ENCODE measurements at regions not wholly inside any gene's neighbourhood (a gene's known extent, or its start where the extent isn't known, plus 50 kb on each side); places are given as distances from the start of the nearest gene placed in this dataset.

DNA sequence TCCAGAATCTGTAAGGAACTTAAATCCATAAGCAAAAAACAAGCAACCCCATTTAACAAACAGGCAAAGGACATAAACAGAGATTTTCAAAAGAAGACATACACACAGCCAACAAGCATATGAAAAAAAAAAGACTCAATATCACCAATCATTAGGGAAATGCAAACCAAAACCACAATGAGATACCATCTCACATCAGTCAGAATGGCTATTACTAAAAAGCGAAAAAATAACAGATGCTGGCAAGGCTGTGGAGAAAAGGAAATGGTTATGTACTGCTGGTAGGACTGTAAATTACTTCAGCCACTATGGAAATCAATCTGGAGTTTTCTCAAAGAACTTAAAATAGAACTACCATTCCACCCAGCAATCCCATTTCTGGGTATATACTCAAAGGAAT, 156.8 kb upstream of the RADX start:
- H3K9me2 ChIP-seq (replicated peaks; ENCODE audit: low read length) = no peaks in the 10 kb centered on the region
- POLR2A ChIA-PET (ENCODE audit: unreplicated experiment) = no interaction called here
- H3F3A ChIP-seq (ENCODE audit: low read length, unreplicated experiment) = no peaks in the 10 kb centered on the region
- H3K4me1 ChIP-seq (ENCODE audit: insufficient read depth, low read length) = no peaks in the 10 kb centered on the region
- H3K4me3 ChIP-seq (ENCODE audit: low read length) = no peak overlapping the region
- no peak for ATAC-seq
- no peaks in the 10 kb centered on the region for H4K20me1 ChIP-seq (ENCODE audit: low read length)
- intact Hi-C loops (cut with micrococcal nuclease) = no loop called here
- no peaks in the 10 kb centered on the region for H3K9me3 ChIP-seq (ENCODE audit: low read length)
- no peaks in the 10 kb centered on the region for H3K27me3 ChIP-seq (ENCODE audit: low read length)
- H3K27ac ChIP-seq (ENCODE audit: low read length) = no peak overlapping the region
- BruUV-seq (replicated peaks) = no TSS peak
- DNase-seq = no peak
- no peak overlapping the region for H2AFZ ChIP-seq (ENCODE audit: low read length)
- CTCF ChIA-PET = no interaction called here
- H3K4me2 ChIP-seq (ENCODE audit: low read length) = no peak overlapping the region
- no peaks in the 10 kb centered on the region for H3K79me2 ChIP-seq (ENCODE audit: low read length)
- no peaks in the 10 kb centered on the region for H3K36me3 ChIP-seq (ENCODE audit: low read depth, low read length)
- TF ChIP-seq EZH2phosphoT487 (IDR thresholded peaks at IDR 0.05; ENCODE audit: borderline replicate concordance, low read length) (no peak), EZH2 (IDR thresholded peaks at IDR 0.05; ENCODE audit: low read length, unreplicated experiment) (no peak)
- TF ChIP-seq, protein P1, sequence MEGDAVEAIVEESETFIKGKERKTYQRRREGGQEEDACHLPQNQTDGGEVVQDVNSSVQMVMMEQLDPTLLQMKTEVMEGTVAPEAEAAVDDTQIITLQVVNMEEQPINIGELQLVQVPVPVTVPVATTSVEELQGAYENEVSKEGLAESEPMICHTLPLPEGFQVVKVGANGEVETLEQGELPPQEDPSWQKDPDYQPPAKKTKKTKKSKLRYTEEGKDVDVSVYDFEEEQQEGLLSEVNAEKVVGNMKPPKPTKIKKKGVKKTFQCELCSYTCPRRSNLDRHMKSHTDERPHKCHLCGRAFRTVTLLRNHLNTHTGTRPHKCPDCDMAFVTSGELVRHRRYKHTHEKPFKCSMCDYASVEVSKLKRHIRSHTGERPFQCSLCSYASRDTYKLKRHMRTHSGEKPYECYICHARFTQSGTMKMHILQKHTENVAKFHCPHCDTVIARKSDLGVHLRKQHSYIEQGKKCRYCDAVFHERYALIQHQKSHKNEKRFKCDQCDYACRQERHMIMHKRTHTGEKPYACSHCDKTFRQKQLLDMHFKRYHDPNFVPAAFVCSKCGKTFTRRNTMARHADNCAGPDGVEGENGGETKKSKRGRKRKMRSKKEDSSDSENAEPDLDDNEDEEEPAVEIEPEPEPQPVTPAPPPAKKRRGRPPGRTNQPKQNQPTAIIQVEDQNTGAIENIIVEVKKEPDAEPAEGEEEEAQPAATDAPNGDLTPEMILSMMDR (conservative IDR thresholded peaks at IDR 0.05; ENCODE audit: low read depth, low read length) = no peak
- no peak overlapping the region for H3K9ac ChIP-seq (ENCODE audit: low read length)

DNA sequence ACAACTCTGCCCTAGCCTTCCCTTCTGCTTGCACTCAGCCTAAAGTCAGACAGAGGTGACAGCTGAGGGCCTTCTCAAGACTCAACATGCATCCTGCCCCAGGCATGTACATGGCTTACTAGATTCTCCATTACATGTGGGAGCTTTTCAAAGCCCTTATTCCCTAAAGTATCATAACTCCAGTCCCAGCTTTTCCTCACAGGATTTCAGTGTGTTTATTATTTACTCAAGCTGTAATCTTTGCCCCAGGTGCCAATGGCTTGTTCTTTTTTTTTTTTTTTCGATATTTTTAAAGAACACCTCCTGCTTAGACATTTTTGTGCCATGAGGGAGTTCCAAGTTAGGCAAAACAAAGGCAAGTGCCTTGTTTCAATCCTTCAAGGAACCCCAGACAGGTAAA, 154.0 kb upstream of the RADX start:
- DNase-seq = no peak
- no peak overlapping the region for H3K4me2 ChIP-seq (ENCODE audit: low read length)
- no peaks in the 10 kb centered on the region for H3K79me2 ChIP-seq (ENCODE audit: low read length)
- H4K20me1 ChIP-seq (ENCODE audit: low read length) = no peaks in the 10 kb centered on the region
- no TSS peak for BruUV-seq (replicated peaks)
- no peak overlapping the region for H2AFZ ChIP-seq (ENCODE audit: low read length)
- ATAC-seq = no peak
- H3F3A ChIP-seq (ENCODE audit: low read length, unreplicated experiment) = no peaks in the 10 kb centered on the region
- intact Hi-C loops (cut with micrococcal nuclease) = no loop called here
- H3K4me3 ChIP-seq (ENCODE audit: low read length) = no peak overlapping the region
- H3K9ac ChIP-seq (ENCODE audit: low read length) = no peak overlapping the region
- H3K4me1 ChIP-seq (ENCODE audit: insufficient read depth, low read length) = no peaks in the 10 kb centered on the region
- no peaks in the 10 kb centered on the region for H3K9me3 ChIP-seq (ENCODE audit: low read length)
- CTCF ChIA-PET = no interaction called here
- H3K9me2 ChIP-seq (replicated peaks; ENCODE audit: low read length) = no peaks in the 10 kb centered on the region
- no peaks in the 10 kb centered on the region for H3K36me3 ChIP-seq (ENCODE audit: low read depth, low read length)
- TF ChIP-seq, protein P1 (conservative IDR thresholded peaks at IDR 0.05; ENCODE audit: low read depth, low read length) = no peak
- TF ChIP-seq EZH2 (IDR thresholded peaks at IDR 0.05; ENCODE audit: low read length, unreplicated experiment) = no peak
- TF ChIP-seq EZH2phosphoT487 (IDR thresholded peaks at IDR 0.05; ENCODE audit: borderline replicate concordance, low read length) = no peak
- H3K27ac ChIP-seq (ENCODE audit: low read length) = no peak overlapping the region
- POLR2A ChIA-PET (ENCODE audit: unreplicated experiment) = no interaction called here
- no peaks in the 10 kb centered on the region for H3K27me3 ChIP-seq (ENCODE audit: low read length)

DNA sequence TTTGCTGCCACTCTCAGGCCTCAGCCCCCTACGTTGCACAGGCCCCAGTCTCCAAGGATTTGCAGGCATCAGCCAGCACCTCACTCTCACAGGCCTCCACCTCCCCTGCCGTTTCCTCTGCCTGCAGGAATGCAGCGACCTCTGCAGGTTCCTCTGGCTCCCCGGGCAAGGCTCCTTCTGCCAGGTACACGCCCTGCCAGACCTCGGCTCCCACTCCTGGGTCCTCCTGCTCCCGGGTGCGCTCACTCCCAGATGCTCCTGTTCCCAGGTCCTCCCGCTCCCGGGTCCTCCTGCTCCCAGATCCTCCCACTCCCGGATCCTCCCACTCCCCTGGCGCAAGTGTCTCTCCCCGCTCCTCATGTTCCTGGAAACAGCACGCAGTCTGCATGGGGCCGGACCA, 144.4 kb upstream of the RADX start:
- BruUV-seq (replicated peaks) = no TSS peak
- no peaks in the 10 kb centered on the region for H4K20me1 ChIP-seq (ENCODE audit: low read length)
- H3K4me2 ChIP-seq (ENCODE audit: low read length) = no peak overlapping the region
- no peak overlapping the region for H3K4me3 ChIP-seq (ENCODE audit: low read length)
- CTCF ChIA-PET = no interaction called here
- no peaks in the 10 kb centered on the region for H3K27me3 ChIP-seq (ENCODE audit: low read length)
- no peak overlapping the region for H2AFZ ChIP-seq (ENCODE audit: low read length)
- no peaks in the 10 kb centered on the region for H3K36me3 ChIP-seq (ENCODE audit: low read depth, low read length)
- no peak overlapping the region for H3K27ac ChIP-seq (ENCODE audit: low read length)
- H3K9ac ChIP-seq (ENCODE audit: low read length) = no peak overlapping the region
- TF ChIP-seq EZH2phosphoT487 (IDR thresholded peaks at IDR 0.05; ENCODE audit: borderline replicate concordance, low read length) (no peak), EZH2 (IDR thresholded peaks at IDR 0.05; ENCODE audit: low read length, unreplicated experiment) (no peak)
- TF ChIP-seq, protein P1 (conservative IDR thresholded peaks at IDR 0.05; ENCODE audit: low read depth, low read length) = no peak
- H3K4me1 ChIP-seq (ENCODE audit: insufficient read depth, low read length) = no peaks in the 10 kb centered on the region
- ATAC-seq (no peak), DNase-seq (no peak)
- H3F3A ChIP-seq (ENCODE audit: low read length, unreplicated experiment) = no peaks in the 10 kb centered on the region
- POLR2A ChIA-PET (ENCODE audit: unreplicated experiment) = interaction anchor here (0.6 kb wide), 1 partner anchor 84 kb away, joined by 4 read pairs; no protein-coding TSS in a partner anchor
- no peaks in the 10 kb centered on the region for H3K9me3 ChIP-seq (ENCODE audit: low read length)
- intact Hi-C loops (cut with micrococcal nuclease) = no loop called here
- H3K79me2 ChIP-seq (ENCODE audit: low read length) = no peaks in the 10 kb centered on the region
- H3K9me2 ChIP-seq (replicated peaks; ENCODE audit: low read length) = no peaks in the 10 kb centered on the region

All from PC-3 (cell line).